MM.1S (cell line): ENCODE measurements at regions not wholly inside any gene's neighbourhood (a gene's known extent, or its start where the extent isn't known, plus 50 kb on each side); places are given as distances from the start of the nearest gene placed in this dataset.
A peak's percentile ranks its signal among the peaks of the same experiment; 100 is the strongest.

Experiments
- DNase-seq: peaks from one replicate; pipeline ENCODE4 v3.0.0-alpha.2; 2015
- H2AFZ ChIP-seq: fragments of 300-600 bp; sonication (generic); 2 replicates; pipeline ENCODE4 v1.6.0; 2016; ENCODE audit warnings: antibody characterized with exemption, low read length
- H3F3A ChIP-seq: fragments of 300-600 bp; sonication (generic); 2 replicates; pipeline ENCODE4 v1.6.1; 2016; ENCODE audit warnings: mild to moderate bottlenecking, antibody characterized with exemption, low read length, moderate library complexity, mixed read lengths; ENCODE audit not compliant: insufficient read depth
- H3K27ac ChIP-seq: fragments of 300-600 bp; sonication (generic); 2 replicates; pipeline ENCODE4 v1.5.1; 2016; ENCODE audit warnings: mild to moderate bottlenecking, low read length
- H3K27me3 ChIP-seq: fragments of 300-600 bp; sonication (generic); replicated peaks from 2 replicates; pipeline ENCODE4 v1.6.0; 2016; ENCODE audit warnings: low read length; ENCODE audit not compliant: insufficient read depth
- H3K36me3 ChIP-seq: fragments of 300-600 bp; sonication (generic); replicated peaks from 2 replicates; pipeline ENCODE4 v1.6.1; 2016; ENCODE audit warnings: mild to moderate bottlenecking, low read length, mixed read lengths; ENCODE audit not compliant: insufficient read depth
- H3K4me1 ChIP-seq: fragments of 300-600 bp; sonication (generic); 2 replicates; pipeline ENCODE4 v1.6.1; 2016; ENCODE audit warnings: low read length, mixed read lengths
- H3K4me2 ChIP-seq: fragments of 300-600 bp; sonication (generic); 2 replicates; pipeline ENCODE4 v1.6.0; 2016; ENCODE audit warnings: low read depth, low read length
- H3K4me3 ChIP-seq: fragments of 300-600 bp; sonication (generic); 2 replicates; pipeline ENCODE4 v1.5.1; 2016; ENCODE audit warnings: low read length, mixed read lengths
- H3K79me2 ChIP-seq: fragments of 300-600 bp; sonication (generic); 2 replicates; pipeline ENCODE4 v1.6.1; 2016; ENCODE audit warnings: mixed run types, low read length, mixed read lengths
- H3K9ac ChIP-seq: fragments of 300-600 bp; sonication (generic); 2 replicates; pipeline ENCODE4 v1.6.1; 2016; ENCODE audit warnings: low read length, mixed read lengths
- H3K9me2 ChIP-seq: fragments of 300-600 bp; sonication (generic); replicated peaks from 2 replicates; pipeline ENCODE4 v1.6.1; 2016; ENCODE audit warnings: mild to moderate bottlenecking, low read length, mixed read lengths; ENCODE audit not compliant: insufficient read depth
- H3K9me3 ChIP-seq: fragments of 300-600 bp; sonication (generic); replicated peaks from 2 replicates; pipeline ENCODE4 v1.6.1; 2016; ENCODE audit warnings: mild to moderate bottlenecking, low read length, mixed read lengths; ENCODE audit not compliant: insufficient read depth
- H4K20me1 ChIP-seq: fragments of 300-600 bp; sonication (generic); 2 replicates; pipeline ENCODE4 v1.6.1; 2016; ENCODE audit warnings: mild to moderate bottlenecking, low read length, moderate library complexity, mixed read lengths; ENCODE audit not compliant: insufficient read depth
- EZH2 ChIP-seq: fragments of 300-600 bp; sonication (generic); optimal IDR thresholded peaks from 2 replicates; pipeline ENCODE3; 2017; ENCODE audit warnings: low read depth, mild to moderate bottlenecking, antibody characterized with exemption, low read length, mixed read lengths
- EZH2phosphoT487 ChIP-seq: fragments of 300-600 bp; sonication (generic); IDR thresholded peaks from 2 replicates; pipeline ENCODE4 v1.6.1; 2018; ENCODE audit warnings: antibody characterized with exemption, low read length
- TF ChIP-seq, protein P1 (sequence below): fragments of 300-600 bp; sonication (generic); IDR thresholded peaks from 2 replicates; pipeline ENCODE4 v1.5.1; 2016; ENCODE audit warnings: antibody characterized with exemption, low read length, mixed read lengths

DNA sequence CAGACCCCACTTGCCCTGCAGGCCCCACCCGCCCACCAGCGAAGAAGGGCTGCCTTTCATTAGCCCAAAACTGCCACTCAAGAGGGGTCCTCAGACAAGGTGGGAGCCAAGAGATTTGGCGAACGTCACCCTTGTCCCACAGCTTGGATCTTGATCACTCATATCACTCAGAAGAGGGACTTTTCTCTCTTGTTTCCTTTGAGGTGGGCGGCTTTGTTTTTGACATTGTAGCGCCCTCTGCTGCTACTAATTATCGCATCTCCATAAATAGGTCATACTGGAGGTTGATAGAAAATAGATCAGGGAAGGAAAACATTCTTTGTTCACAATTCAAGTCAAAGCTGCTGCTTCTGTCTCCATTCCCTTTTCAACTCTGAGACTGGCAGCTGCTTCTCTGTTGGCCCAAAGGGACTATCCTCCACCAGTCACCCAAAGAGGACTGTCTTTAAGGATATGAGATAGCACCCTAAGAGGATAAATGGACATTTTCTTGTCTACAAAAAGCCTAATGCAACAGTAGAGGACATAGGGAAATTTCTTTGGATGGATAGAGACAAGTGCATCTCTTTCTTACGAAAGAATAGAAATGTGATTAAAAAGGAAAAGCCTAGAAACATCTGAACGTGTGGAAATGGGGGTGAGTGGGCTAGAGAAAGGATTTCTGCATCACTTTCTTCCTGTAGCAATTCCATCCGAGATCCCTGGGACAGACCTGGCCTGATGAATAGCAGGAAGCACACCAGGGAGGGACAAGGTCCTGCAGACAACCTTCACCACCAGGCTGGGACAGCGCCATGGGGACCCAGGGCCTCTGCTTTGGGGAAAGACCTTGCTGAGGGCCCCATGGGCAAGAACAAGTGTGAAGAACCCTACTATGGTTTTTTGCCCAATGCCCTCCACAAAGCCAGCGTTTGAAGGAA, 115.8 kb downstream of the DAD1 start:
- no peaks in the 10 kb centered on the region for H3K4me1 ChIP-seq
- no peak overlapping the region for H2AFZ ChIP-seq
- no peaks in the 10 kb centered on the region for H3K9me2 ChIP-seq
- no peaks in the 10 kb centered on the region for H3K9me3 ChIP-seq
- no peaks in the 10 kb centered on the region for H3K79me2 ChIP-seq
- H3K9ac ChIP-seq = no peak overlapping the region
- no peaks in the 10 kb centered on the region for H3K27me3 ChIP-seq
- H3F3A ChIP-seq = no peaks in the 10 kb centered on the region
- no peak overlapping the region for H3K4me3 ChIP-seq
- no peaks in the 10 kb centered on the region for H4K20me1 ChIP-seq
- no peak for TF ChIP-seq EZH2phosphoT487
- TF ChIP-seq, protein P1, sequence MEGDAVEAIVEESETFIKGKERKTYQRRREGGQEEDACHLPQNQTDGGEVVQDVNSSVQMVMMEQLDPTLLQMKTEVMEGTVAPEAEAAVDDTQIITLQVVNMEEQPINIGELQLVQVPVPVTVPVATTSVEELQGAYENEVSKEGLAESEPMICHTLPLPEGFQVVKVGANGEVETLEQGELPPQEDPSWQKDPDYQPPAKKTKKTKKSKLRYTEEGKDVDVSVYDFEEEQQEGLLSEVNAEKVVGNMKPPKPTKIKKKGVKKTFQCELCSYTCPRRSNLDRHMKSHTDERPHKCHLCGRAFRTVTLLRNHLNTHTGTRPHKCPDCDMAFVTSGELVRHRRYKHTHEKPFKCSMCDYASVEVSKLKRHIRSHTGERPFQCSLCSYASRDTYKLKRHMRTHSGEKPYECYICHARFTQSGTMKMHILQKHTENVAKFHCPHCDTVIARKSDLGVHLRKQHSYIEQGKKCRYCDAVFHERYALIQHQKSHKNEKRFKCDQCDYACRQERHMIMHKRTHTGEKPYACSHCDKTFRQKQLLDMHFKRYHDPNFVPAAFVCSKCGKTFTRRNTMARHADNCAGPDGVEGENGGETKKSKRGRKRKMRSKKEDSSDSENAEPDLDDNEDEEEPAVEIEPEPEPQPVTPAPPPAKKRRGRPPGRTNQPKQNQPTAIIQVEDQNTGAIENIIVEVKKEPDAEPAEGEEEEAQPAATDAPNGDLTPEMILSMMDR = peak; percentile 50
- no peak overlapping the region for H3K27ac ChIP-seq
- DNase-seq = peak; percentile 33
- H3K4me2 ChIP-seq = no peak overlapping the region
- no peaks in the 10 kb centered on the region for H3K36me3 ChIP-seq

DNA sequence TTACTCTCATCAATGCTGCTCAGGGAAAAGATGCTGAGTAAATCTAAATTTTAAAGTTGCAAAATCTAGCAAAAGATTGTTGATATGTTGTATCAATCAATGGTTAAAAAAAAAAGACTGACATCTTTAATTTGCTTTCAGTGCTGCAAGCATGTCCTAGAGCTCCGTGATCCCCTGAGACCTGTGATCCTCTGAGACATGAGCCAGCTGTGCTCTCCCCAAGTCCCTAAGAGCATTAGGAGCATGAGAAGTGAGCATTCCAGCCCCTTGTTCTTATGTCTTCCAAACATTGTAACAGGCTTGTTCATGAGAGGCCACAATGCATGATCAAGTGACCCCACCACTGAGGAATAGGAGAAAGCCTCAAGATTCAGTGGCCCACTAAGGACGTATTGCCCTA, 116.6 kb downstream of the DAD1 start:
- H3K36me3 ChIP-seq = no peaks in the 10 kb centered on the region
- no peak overlapping the region for H2AFZ ChIP-seq
- no peak overlapping the region for H3K9ac ChIP-seq
- H3K27ac ChIP-seq = no peak overlapping the region
- H3K27me3 ChIP-seq = no peaks in the 10 kb centered on the region
- H3F3A ChIP-seq = no peaks in the 10 kb centered on the region
- H3K4me1 ChIP-seq = no peaks in the 10 kb centered on the region
- TF ChIP-seq EZH2 (no peak), EZH2phosphoT487 (no peak)
- TF ChIP-seq, protein P1 = no peak
- no peak overlapping the region for H3K4me3 ChIP-seq
- no peak overlapping the region for H3K4me2 ChIP-seq
- H3K9me2 ChIP-seq = no peaks in the 10 kb centered on the region
- H4K20me1 ChIP-seq = no peaks in the 10 kb centered on the region
- H3K9me3 ChIP-seq = no peaks in the 10 kb centered on the region
- DNase-seq = no peak
- no peaks in the 10 kb centered on the region for H3K79me2 ChIP-seq

DNA sequence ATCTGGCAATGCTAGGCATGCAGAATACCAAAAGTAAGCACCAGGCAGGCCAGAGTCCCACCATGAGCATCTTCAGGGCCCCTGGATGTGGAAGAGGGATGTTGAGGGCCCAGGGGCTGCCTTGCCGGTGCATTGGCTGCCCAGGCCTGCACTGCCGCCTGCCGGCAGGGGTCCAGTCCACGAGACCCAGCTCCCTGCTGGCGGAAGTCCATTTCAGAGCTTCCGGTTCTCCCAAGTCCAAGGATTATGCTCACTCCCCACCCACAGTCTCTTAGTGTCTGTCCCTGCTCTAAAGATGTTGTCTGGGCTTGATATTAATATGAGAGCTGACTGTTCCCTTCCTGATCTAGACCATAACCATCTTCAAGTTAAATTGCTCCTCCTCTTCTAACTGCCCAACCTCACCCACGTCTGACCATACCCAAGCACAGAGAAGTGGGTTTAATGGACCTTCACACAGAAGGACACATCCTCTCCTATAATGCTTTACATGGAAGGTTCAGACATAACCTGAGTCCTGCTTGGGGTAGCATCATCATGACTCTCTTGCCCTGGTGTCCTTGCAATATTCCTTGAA, 117.4 kb downstream of the DAD1 start:
- Histone ChIP-seq H2AFZ (no peak overlapping the region), H3K4me1 (no peaks in the 10 kb centered on the region)

More for the DNA sequence above, 117.4 kb downstream of the DAD1 start:
- Histone ChIP-seq H4K20me1 (no peaks in the 10 kb centered on the region), H3K36me3 (no peaks in the 10 kb centered on the region), H3K27ac (no peak overlapping the region), H3F3A (no peaks in the 10 kb centered on the region), H3K4me3 (no peak overlapping the region), H3K9me2 (no peaks in the 10 kb centered on the region), H3K9ac (no peak overlapping the region), H3K27me3 (no peaks in the 10 kb centered on the region), H3K9me3 (no peaks in the 10 kb centered on the region), H3K79me2 (no peaks in the 10 kb centered on the region), H3K4me2 (no peak overlapping the region)
- no peak for DNase-seq
- no peak for TF ChIP-seq EZH2
- TF ChIP-seq, protein P1 = no peak
- no peak for TF ChIP-seq EZH2phosphoT487
